ENCODE measurements at regions not wholly inside any gene's neighbourhood (a gene's known extent, or its start where the extent isn't known, plus 50 kb on each side); places are given as distances from the start of the nearest gene placed in this dataset.

DNA sequence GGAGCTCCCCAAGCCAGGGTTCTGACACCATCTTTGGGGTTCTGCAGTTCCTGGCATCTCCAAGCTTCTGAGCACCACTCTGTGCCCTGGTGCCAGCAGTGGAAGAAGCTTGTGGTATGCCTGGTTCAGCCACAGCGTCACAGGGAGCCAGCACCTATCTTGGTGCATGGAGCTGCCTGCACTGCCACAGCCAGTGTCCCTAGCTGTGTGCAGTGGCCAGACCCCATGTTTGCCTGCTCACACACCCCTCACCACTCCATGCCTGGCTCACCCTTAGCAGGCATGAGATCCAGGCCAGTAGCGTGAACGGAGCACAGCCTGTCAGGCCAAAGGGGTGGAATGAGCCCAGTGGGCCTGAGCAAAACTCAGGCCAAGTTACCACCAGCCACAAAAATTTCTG is 290.2 kb upstream of the LRATD1 start:
- H3K14ac ChIP-seq (ENCODE audit: insufficient read length) = peak overlapping the region; percentile 77
- H3K4me2 ChIP-seq (ENCODE audit: insufficient read depth in 1 of 2, low read depth in 2 of 2, low read length in 2 of 2) = no peak overlapping the region
- no peak overlapping the region for H2BK5ac ChIP-seq (ENCODE audit: low read depth, low read length)
- no peak overlapping the region for H2BK120ac ChIP-seq (replicated peaks; ENCODE audit: low read depth, low read length)
- no peak overlapping the region for H3K56ac ChIP-seq (replicated peaks; ENCODE audit: insufficient read length, low read depth, low read length)
- no peak overlapping the region for H3K27ac ChIP-seq (ENCODE audit: low read depth, low read length)
- no peak overlapping the region; the same call in 1 of the 2 replicates for H2AFZ ChIP-seq (ENCODE audit: low read length)
- no peak overlapping the region for H3K18ac ChIP-seq (ENCODE audit: extremely low read depth, low read length)
- no peaks in the 10 kb centered on the region; a peak in 1 of 4 replicates for H3K9me3 ChIP-seq (ENCODE audit: insufficient read depth in 2 of 2, low read depth in 1 of 2, low read length in 1 of 2)
- H4K5ac ChIP-seq (ENCODE audit: insufficient read length, low read depth, low read length) = no peak overlapping the region
- no peak overlapping the region for H3K4me3 ChIP-seq (ENCODE audit: extremely low read depth in 1 of 4, insufficient read depth in 2 of 4, low read depth in 3 of 4, low read length in 4 of 4)
- H3K4ac ChIP-seq (replicated peaks; ENCODE audit: insufficient read length, low read depth, low read length) = no peak overlapping the region
- no peak overlapping the region for H2BK15ac ChIP-seq (ENCODE audit: low read length)
- H3K23me2 ChIP-seq (ENCODE audit: low read depth, low read length) = no peaks in the 10 kb centered on the region; the same call in 1 of the 2 replicates
- no peak overlapping the region; the same call in 1 of the 2 replicates for H4K8ac ChIP-seq (ENCODE audit: extremely low read depth, insufficient read depth, low read length)
- H3K79me2 ChIP-seq (ENCODE audit: control insufficient read depth in 1 of 2, insufficient read depth in 2 of 2, low read length in 2 of 2) = no peaks in the 10 kb centered on the region
- CTCF ChIA-PET (ENCODE audit: partially characterized antibody) = no interaction called here
- H3K4me1 ChIP-seq (replicated peaks in 1 of 4; ENCODE audit: control insufficient read depth in 3 of 4, insufficient read depth in 4 of 4, low read length in 3 of 4) = no peaks in the 10 kb centered on the region
- no peak overlapping the region for H4K91ac ChIP-seq (replicated peaks; ENCODE audit: insufficient read length, low read length)
- H4K20me1 ChIP-seq (replicated peaks in 1 of 2; ENCODE audit: control insufficient read depth in 1 of 2, insufficient read depth in 2 of 2, low read length in 2 of 2) = no peaks in the 10 kb centered on the region
- H2BK20ac ChIP-seq (ENCODE audit: low read length) = no peak overlapping the region
- WGBS, 2 experiments (ENCODE audit: extremely low coverage in 1 of 2, insufficient coverage in 1 of 2, insufficient read length in 1 of 2, insufficient replicate concordance in 2 of 2, low coverage in 1 of 2, low lambda C conversion rate in 2 of 2, missing lambda C conversion rate in 1 of 2) = 98% methylated on average over 3 of the region's 3 CpGs; no CpG with 5 or more reads in 1 of the 2 experiments
- no peak overlapping the region for H2AK5ac ChIP-seq (ENCODE audit: low read depth, low read length)
- H2BK12ac ChIP-seq (ENCODE audit: low read depth, low read length) = no peak overlapping the region
- POLR2A ChIA-PET (ENCODE audit: partially characterized antibody) = no interaction called here
- no peak overlapping the region for H3K9ac ChIP-seq (replicated peaks in 1 of 4; ENCODE audit: extremely low read depth in 1 of 4, low read depth in 3 of 4, low read length in 3 of 4)
- DNase-seq (ENCODE audit: low read depth in 1 of 2, low spot score in 2 of 2) (no peak), FAIRE-seq (no peak)
- H3K23ac ChIP-seq (ENCODE audit: insufficient read length) = no peak overlapping the region
- H3K79me1 ChIP-seq (ENCODE audit: low read depth, low read length) = no peaks in the 10 kb centered on the region
- no peaks in the 10 kb centered on the region for H3K36me3 ChIP-seq (ENCODE audit: control insufficient read depth in 2 of 4, insufficient read depth in 4 of 4, low read length in 3 of 4)
- H3K27me3 ChIP-seq (replicated peaks in 1 of 4; ENCODE audit: control insufficient read depth in 3 of 4, extremely low read depth in 1 of 4, insufficient read depth in 3 of 4, low read length in 3 of 4) = no peaks in the 10 kb centered on the region
- TF ChIP-seq TAF7 (optimal IDR thresholded peaks at IDR 0.05; ENCODE audit: borderline replicate concordance, low read depth, low read length) (no peak), JUN (IDR thresholded peaks at IDR 0.05; ENCODE audit: low read depth, low read length) (no peak), CHD1 (IDR thresholded peaks at IDR 0.05; ENCODE audit: low read depth, low read length) (no peak), TEAD4 (IDR thresholded peaks at IDR 0.05; ENCODE audit: low read depth, low read length) (no peak), SP4 (IDR thresholded peaks at IDR 0.05; ENCODE audit: low read length) (no peak), ASH2L (IDR thresholded peaks at IDR 0.05; ENCODE audit: low read length) (no peak), RAD21 (IDR thresholded peaks at IDR 0.05 in 1 of 2, conservative IDR thresholded peaks at IDR 0.05 in 1 of 2; ENCODE audit: low read depth in 2 of 2, low read length in 2 of 2) (no peak), EGR1 (IDR thresholded peaks at IDR 0.05; ENCODE audit: borderline replicate concordance, low read depth, low read length) (no peak), CHD2 (IDR thresholded peaks at IDR 0.05; ENCODE audit: low read length) (no peak), SRF (IDR thresholded peaks at IDR 0.05; ENCODE audit: low read depth, low read length) (no peak)
- TF ChIP-seq, protein P1, sequence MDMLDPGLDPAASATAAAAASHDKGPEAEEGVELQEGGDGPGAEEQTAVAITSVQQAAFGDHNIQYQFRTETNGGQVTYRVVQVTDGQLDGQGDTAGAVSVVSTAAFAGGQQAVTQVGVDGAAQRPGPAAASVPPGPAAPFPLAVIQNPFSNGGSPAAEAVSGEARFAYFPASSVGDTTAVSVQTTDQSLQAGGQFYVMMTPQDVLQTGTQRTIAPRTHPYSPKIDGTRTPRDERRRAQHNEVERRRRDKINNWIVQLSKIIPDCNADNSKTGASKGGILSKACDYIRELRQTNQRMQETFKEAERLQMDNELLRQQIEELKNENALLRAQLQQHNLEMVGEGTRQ (IDR thresholded peaks at IDR 0.05; ENCODE audit: low read length) = no peak
- TF ChIP-seq, protein P2, sequence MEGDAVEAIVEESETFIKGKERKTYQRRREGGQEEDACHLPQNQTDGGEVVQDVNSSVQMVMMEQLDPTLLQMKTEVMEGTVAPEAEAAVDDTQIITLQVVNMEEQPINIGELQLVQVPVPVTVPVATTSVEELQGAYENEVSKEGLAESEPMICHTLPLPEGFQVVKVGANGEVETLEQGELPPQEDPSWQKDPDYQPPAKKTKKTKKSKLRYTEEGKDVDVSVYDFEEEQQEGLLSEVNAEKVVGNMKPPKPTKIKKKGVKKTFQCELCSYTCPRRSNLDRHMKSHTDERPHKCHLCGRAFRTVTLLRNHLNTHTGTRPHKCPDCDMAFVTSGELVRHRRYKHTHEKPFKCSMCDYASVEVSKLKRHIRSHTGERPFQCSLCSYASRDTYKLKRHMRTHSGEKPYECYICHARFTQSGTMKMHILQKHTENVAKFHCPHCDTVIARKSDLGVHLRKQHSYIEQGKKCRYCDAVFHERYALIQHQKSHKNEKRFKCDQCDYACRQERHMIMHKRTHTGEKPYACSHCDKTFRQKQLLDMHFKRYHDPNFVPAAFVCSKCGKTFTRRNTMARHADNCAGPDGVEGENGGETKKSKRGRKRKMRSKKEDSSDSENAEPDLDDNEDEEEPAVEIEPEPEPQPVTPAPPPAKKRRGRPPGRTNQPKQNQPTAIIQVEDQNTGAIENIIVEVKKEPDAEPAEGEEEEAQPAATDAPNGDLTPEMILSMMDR (IDR thresholded peaks at IDR 0.05; ENCODE audit: control extremely low read depth in 1 of 3, insufficient read depth in 1 of 3, low read depth in 1 of 3, low read length in 3 of 3) = no peak

All from H1 (cell line).